GM18907 (cell line): ENCODE measurements at regions not wholly inside any gene's neighbourhood (a gene's known extent, or its start where the extent isn't known, plus 50 kb on each side); places are given as distances from the start of the nearest gene placed in this dataset.

Experiments
- ATAC-seq: cut with Tn5 transposase; IDR thresholded peaks from one replicate; pipeline ENCODE4 v1.9.1; 2021; ENCODE audit warnings: mild to moderate bottlenecking, moderate library complexity; ENCODE audit not compliant: unreplicated experiment

- ATAC-seq, result no peak
Observed at GRCh38 chr7:46834921-46835320, 747.0 kb downstream of the TNS3 start.

GRCh38 chr7:46833197-46833596, 748.7 kb downstream of the TNS3 start:
- no peak for ATAC-seq

GRCh38 chr7:46832136-46832535, 749.8 kb downstream of the TNS3 start:
- no peak for ATAC-seq

- ATAC-seq, result no peak
Observed at GRCh38 chr7:46819819-46820218, 762.1 kb downstream of the TNS3 start.

- no peak for ATAC-seq
Observed at GRCh38 chr7:46814516-46815250, 767.2 kb downstream of the TNS3 start.

GRCh38 chr7:46812101-46812675, 769.7 kb downstream of the TNS3 start:
- ATAC-seq, result no peak

- no peak for ATAC-seq
Observed at GRCh38 chr7:46811529-46811928, 770.4 kb downstream of the TNS3 start.

GRCh38 chr7:46810986-46811385, 770.9 kb downstream of the TNS3 start:
- ATAC-seq, result no peak

GRCh38 chr7:46809886-46810285, 772.0 kb downstream of the TNS3 start:
- no peak for ATAC-seq

- no peak for ATAC-seq
Observed at GRCh38 chr7:46806856-46807255, 775.1 kb downstream of the TNS3 start.

GRCh38 chr7:46802479-46802878, 779.4 kb downstream of the TNS3 start:
- no peak for ATAC-seq

- ATAC-seq, result no peak
Observed at GRCh38 chr7:46791188-46791587, 790.7 kb downstream of the TNS3 start.

- no peak for ATAC-seq
Observed at GRCh38 chr7:46786995-46787394, 794.9 kb downstream of the TNS3 start.

- ATAC-seq, result no peak
Observed at GRCh38 chr7:46786221-46786954, 795.5 kb downstream of the TNS3 start.

GRCh38 chr7:46784732-46785131, 797.2 kb downstream of the TNS3 start:
- ATAC-seq, result no peak

GRCh38 chr7:46781901-46782439, 799.9 kb downstream of the TNS3 start:
- no peak for ATAC-seq

GRCh38 chr7:46776790-46777189, 805.1 kb downstream of the TNS3 start:
- ATAC-seq, result no peak

GRCh38 chr7:46775776-46776175, 806.1 kb downstream of the TNS3 start:
- no peak for ATAC-seq

- ATAC-seq, result no peak
Observed at GRCh38 chr7:46775020-46775419, 806.9 kb downstream of the TNS3 start.

- ATAC-seq, result no peak
Observed at GRCh38 chr7:46774515-46774914, 807.4 kb downstream of the TNS3 start.

GRCh38 chr7:46772776-46773175, 809.1 kb downstream of the TNS3 start:
- no peak for ATAC-seq

- ATAC-seq, result no peak
Observed at GRCh38 chr7:46767071-46767470, 814.8 kb downstream of the TNS3 start.
